RWPE2 (cell line): ENCODE measurements at regions not wholly inside any gene's neighbourhood (a gene's known extent, or its start where the extent isn't known, plus 50 kb on each side); places are given as distances from the start of the nearest gene placed in this dataset.
A peak's percentile ranks its signal among the peaks of the same experiment; 100 is the strongest.

Experiments
- ATAC-seq: fragments of 200-7000 bp; cut with Tn5 transposase; 3 replicates; pipeline ENCODE4 v1.9.1; 2021; ENCODE audit warnings: low read depth
- DNase-seq: peaks from one replicate; pipeline ENCODE4 v3.0.0-alpha.2; 2020; ENCODE audit warnings: low spot score
- H3K27ac ChIP-seq: fragments of 450-650 bp; 2 replicates; pipeline ENCODE4 v1.5.1; 2017; ENCODE audit warnings: mild to moderate bottlenecking; ENCODE audit not compliant: poor library complexity, severe bottlenecking
- H3K27me3 ChIP-seq: fragments of 250-450 bp; sonication (Bioruptor Pico); 2 replicates; pipeline ENCODE4 v1.5.1; 2021; ENCODE audit warnings: mild to moderate bottlenecking, moderate library complexity; ENCODE audit not compliant: insufficient read depth, poor library complexity, severe bottlenecking
- H3K36me3 ChIP-seq: fragments of 250-450 bp; sonication (Bioruptor Pico); 2 replicates; pipeline ENCODE4 v1.5.1; 2020; ENCODE audit warnings: low read depth, mild to moderate bottlenecking, moderate library complexity
- H3K4me1 ChIP-seq: fragments of 250-450 bp; sonication (Bioruptor Pico); 2 replicates; pipeline ENCODE4 v1.5.1; 2021; ENCODE audit warnings: mild to moderate bottlenecking, moderate library complexity; ENCODE audit not compliant: insufficient read depth, poor library complexity, severe bottlenecking
- H3K4me3 ChIP-seq: fragments of 250-450 bp; sonication (Bioruptor Pico); 2 replicates; pipeline ENCODE4 v1.5.1; 2021; ENCODE audit warnings: mild to moderate bottlenecking, moderate library complexity; ENCODE audit not compliant: severe bottlenecking
- H3K9me3 ChIP-seq: fragments of 250-450 bp; sonication (Bioruptor Pico); 2 replicates; pipeline ENCODE4 v1.5.1; 2021; ENCODE audit warnings: mild to moderate bottlenecking, moderate library complexity; ENCODE audit not compliant: severe bottlenecking
- CTCF ChIP-seq: fragments of 450-650 bp; IDR thresholded peaks from one replicate; pipeline ENCODE4 v1.5.1; 2017; ENCODE audit warnings: mild to moderate bottlenecking, moderate library complexity; ENCODE audit not compliant: poor library complexity, severe bottlenecking

- Histone ChIP-seq H3K27me3 (no peaks in the 10 kb centered on the region), H3K9me3 (peaks cover 5% of the 10 kb centered on the region), H3K4me3 (no peak overlapping the region), H3K36me3 (no peaks in the 10 kb centered on the region), H3K27ac (no peak overlapping the region), H3K4me1 (peaks cover 21% of the 10 kb centered on the region)
- ATAC-seq (no peak), DNase-seq (no peak)
- TF ChIP-seq CTCF, result no peak
Measured at GRCh38 chr6:49328051-49328744, 134.9 kb downstream of the MMUT start.

- Histone ChIP-seq H3K4me1 (peaks cover 21% of the 10 kb centered on the region), H3K9me3 (peaks cover 5% of the 10 kb centered on the region), H3K36me3 (no peaks in the 10 kb centered on the region), H3K4me3 (no peak overlapping the region), H3K27ac (peak overlapping the region; percentile 94), H3K27me3 (no peaks in the 10 kb centered on the region)
- no peak for DNase-seq
- TF ChIP-seq CTCF, result no peak
- ATAC-seq, result no peak
Measured at GRCh38 chr6:49327571-49327970, 135.5 kb downstream of the MMUT start.

GRCh38 chr6:49327005-49327404 is 136.0 kb downstream of the MMUT start:
- DNase-seq, result no peak

GRCh38 chr6:49326347-49326746 is 136.7 kb downstream of the MMUT start:
- H3K27ac ChIP-seq, result peak overlapping the region; percentile 94
- TF ChIP-seq CTCF, result no peak
- peaks cover 21% of the 10 kb centered on the region for H3K4me1 ChIP-seq
- no peaks in the 10 kb centered on the region for H3K27me3 ChIP-seq
- no peaks in the 10 kb centered on the region for H3K36me3 ChIP-seq
- no peak for DNase-seq
- peaks cover 5% of the 10 kb centered on the region for H3K9me3 ChIP-seq
- no peak overlapping the region for H3K4me3 ChIP-seq
- ATAC-seq, result peak; percentile 99

More at GRCh38 chr6:49327005-49327404, 136.0 kb downstream of the MMUT start:
- Histone ChIP-seq H3K4me1 (peaks cover 21% of the 10 kb centered on the region), H3K36me3 (no peaks in the 10 kb centered on the region), H3K9me3 (peaks cover 5% of the 10 kb centered on the region), H3K4me3 (no peak overlapping the region), H3K27ac (peak overlapping the region; percentile 94), H3K27me3 (no peaks in the 10 kb centered on the region)
- ATAC-seq, result 0 out of 3 replicates have a peak, but pooled peaks have one; percentile 31
- no peak for TF ChIP-seq CTCF

- Histone ChIP-seq H3K27ac (peak overlapping the region; percentile 94), H3K4me3 (no peak overlapping the region), H3K9me3 (peaks cover 5% of the 10 kb centered on the region), H3K4me1 (peaks cover 21% of the 10 kb centered on the region), H3K36me3 (no peaks in the 10 kb centered on the region), H3K27me3 (no peaks in the 10 kb centered on the region)
- ATAC-seq (peak; percentile 46), DNase-seq (no peak)
- no peak for TF ChIP-seq CTCF
Measured at GRCh38 chr6:49325891-49326290, 137.2 kb downstream of the MMUT start.
